GM12878 (cell line): ENCODE measurements at regions not wholly inside any gene's neighbourhood (a gene's known extent, or its start where the extent isn't known, plus 50 kb on each side); places are given as distances from the start of the nearest gene placed in this dataset.

Experiments
- BMI1 ChIP-seq: fragments of 450-650 bp; IDR thresholded peaks from 2 replicates; pipeline ENCODE4 v1.6.1; 2016; ENCODE audit warnings: mild to moderate bottlenecking, moderate library complexity, borderline replicate concordance
- CHD2 ChIP-seq: IDR thresholded peaks from 2 replicates; pipeline ENCODE4 v1.6.1; 2011; ENCODE audit warnings: low read depth, low read length, improper control_type of control experiment, borderline replicate concordance
- CTCF ChIP-seq, 3 experiments: IDR thresholded peaks in 2 of 3; conservative IDR thresholded peaks in 1 of 3; 2 replicates each; pipeline ENCODE4 v1.5.1; 2011; ENCODE audit warnings: low read depth in 3 of 3, low read length in 3 of 3, mild to moderate bottlenecking in 3 of 3, control low read depth in 2 of 3, moderate library complexity in 2 of 3, inconsistent platforms in 1 of 3, mixed read lengths in 1 of 3; ENCODE audit not compliant: control insufficient read depth in 2 of 3, insufficient read depth in 1 of 3; ENCODE audit errors: extremely low read depth in 1 of 3
- DPF2 ChIP-seq: fragments of 450-650 bp; IDR thresholded peaks from 2 replicates; pipeline ENCODE4 v1.6.1; 2017; ENCODE audit warnings: mild to moderate bottlenecking
- E2F8 ChIP-seq: fragments of 450-650 bp; IDR thresholded peaks from 2 replicates; pipeline ENCODE4 v1.6.1; 2018; ENCODE audit warnings: mild to moderate bottlenecking, low read depth, moderate library complexity; ENCODE audit not compliant: partially characterized antibody
- HCFC1 ChIP-seq: fragments of 150-350 bp; IDR thresholded peaks from 2 replicates; pipeline ENCODE4 v1.6.1; 2014; ENCODE audit warnings: low read length
- IRF4 ChIP-seq: IDR thresholded peaks from 2 replicates; pipeline ENCODE4 v1.6.1; 2011; ENCODE audit warnings: low read depth, low read length
- KAT2A ChIP-seq: conservative IDR thresholded peaks from 2 replicates; pipeline ENCODE4 v1.6.1; 2011; ENCODE audit warnings: low read depth, low read length; ENCODE audit not compliant: control insufficient read depth
- LARP7 ChIP-seq: fragments of 450-650 bp; IDR thresholded peaks from 2 replicates; pipeline ENCODE4 v1.6.1; 2017; ENCODE audit warnings: mild to moderate bottlenecking
- NBN ChIP-seq: fragments of 450-650 bp; IDR thresholded peaks from 2 replicates; pipeline ENCODE4 v1.6.1; 2016
- NFYA ChIP-seq: IDR thresholded peaks from 2 replicates; pipeline ENCODE4 v1.6.1; 2011; ENCODE audit warnings: low read depth, mild to moderate bottlenecking, low read length, improper control_type of control experiment, borderline replicate concordance
- POLR2A ChIP-seq: IDR thresholded peaks from 2 replicates; pipeline ENCODE4 v1.6.1; 2011; ENCODE audit warnings: low read depth, mild to moderate bottlenecking, low read length
- POLR2AphosphoS2 ChIP-seq: IDR thresholded peaks from 2 replicates; pipeline ENCODE4 v1.6.1; 2011; ENCODE audit warnings: low read depth, mild to moderate bottlenecking, low read length, improper control_type of control experiment, moderate library complexity
- SIN3A ChIP-seq: IDR thresholded peaks from 2 replicates; pipeline ENCODE4 v1.6.1; 2012; ENCODE audit warnings: low read depth, low read length, improper control_type of control experiment
- SIX5 ChIP-seq: IDR thresholded peaks from 2 replicates; pipeline ENCODE4 v1.6.1; 2011; ENCODE audit warnings: mild to moderate bottlenecking, low read depth, low read length, moderate library complexity; ENCODE audit not compliant: severe bottlenecking
- SREBF1 ChIP-seq: IDR thresholded peaks from 2 replicates; pipeline ENCODE4 v1.6.1; 2012; ENCODE audit warnings: mild to moderate bottlenecking, low read length
- TAF1 ChIP-seq: IDR thresholded peaks from 2 replicates; pipeline ENCODE4 v1.6.1; 2011; ENCODE audit warnings: mild to moderate bottlenecking, low read depth, low read length, borderline replicate concordance
- TCF12 ChIP-seq: IDR thresholded peaks from 2 replicates; pipeline ENCODE4 v1.6.1; 2011; ENCODE audit warnings: low read depth, mild to moderate bottlenecking, low read length
- ZBTB40 ChIP-seq: fragments of 450-650 bp; IDR thresholded peaks from 2 replicates; pipeline ENCODE4 v1.6.1; 2016; ENCODE audit warnings: mild to moderate bottlenecking, moderate library complexity, borderline replicate concordance
- ZNF24 ChIP-seq: fragments of 450-650 bp; IDR thresholded peaks from 2 replicates; pipeline ENCODE4 v1.6.1; 2017; ENCODE audit warnings: antibody characterized with exemption, mild to moderate bottlenecking
- ZNF274 ChIP-seq: IDR thresholded peaks from one replicate; pipeline ENCODE4 v1.8.0; 2011; ENCODE audit not compliant: insufficient read length, insufficient read depth
- TF ChIP-seq, protein P1 (sequence below): fragments of 150-350 bp; IDR thresholded peaks from 2 replicates; pipeline ENCODE4 v1.6.1; 2014; ENCODE audit warnings: mild to moderate bottlenecking, low read depth, low read length

DNA sequence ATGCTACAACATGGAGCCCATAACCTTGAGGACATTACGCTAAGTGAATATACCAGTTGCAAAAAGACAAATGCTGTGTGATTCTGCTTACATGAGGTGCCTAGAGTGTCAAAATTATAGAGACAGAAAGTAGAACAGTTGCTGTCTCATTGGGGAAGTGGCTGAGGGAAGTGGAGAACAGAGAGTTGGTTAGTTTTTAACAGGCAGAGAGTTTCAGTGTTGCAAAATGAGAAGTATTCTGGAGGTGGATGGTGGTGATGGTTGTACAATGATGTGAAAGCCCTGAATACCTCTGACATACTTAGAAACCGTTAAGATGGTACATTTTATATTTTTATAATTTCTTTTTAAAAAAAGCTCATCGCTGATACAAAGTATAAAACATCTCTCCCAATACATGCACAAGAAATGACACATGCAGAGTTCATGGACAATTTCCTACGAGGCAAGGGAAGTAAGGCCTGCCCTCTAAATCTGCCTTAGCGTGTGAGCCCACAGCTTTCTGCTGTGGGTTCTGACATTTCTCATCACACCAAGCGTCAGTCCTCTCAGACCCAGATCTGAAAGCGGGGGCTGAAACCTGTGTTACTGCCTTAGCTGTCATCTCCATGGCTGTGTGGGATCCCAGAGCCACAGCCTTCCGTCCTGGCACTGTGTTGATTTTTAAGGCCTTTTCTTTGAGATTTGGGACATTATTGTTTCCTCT is 126.0 kb downstream of the RNASET2 start (continued):
- TF ChIP-seq CTCF (IDR thresholded peaks at IDR 0.05 in 2 of 3, conservative IDR thresholded peaks at IDR 0.05 in 1 of 3; ENCODE audit: control insufficient read depth in 2 of 3, extremely low read depth in 1 of 3, insufficient read depth in 1 of 3, low read depth in 3 of 3, low read length in 3 of 3) (no peak), ZBTB40 (no peak), E2F8 (no peak), BMI1 (no peak; the same call in 1 of the 2 replicates), ZNF274 (no peak), POLR2A (no peak; the same call in 1 of the 2 replicates), TAF1 (0 out of 2 replicates have a peak, but pooled peaks have one; percentile 9), SREBF1 (no peak), TCF12 (0 out of 2 replicates have a peak, but pooled peaks have one; percentile 31), NFYA (no peak), IRF4 (peak; percentile 40; the same call in 1 of the 2 replicates), LARP7 (no peak), CHD2 (no peak), KAT2A (no peak), SIX5 (no peak), NBN (peak; percentile 56; the same call in 1 of the 2 replicates), DPF2 (0 out of 2 replicates have a peak, but pooled peaks have one; percentile 74), POLR2AphosphoS2 (no peak), ZNF24 (no peak), HCFC1 (no peak), SIN3A (no peak)
- TF ChIP-seq, protein P1, sequence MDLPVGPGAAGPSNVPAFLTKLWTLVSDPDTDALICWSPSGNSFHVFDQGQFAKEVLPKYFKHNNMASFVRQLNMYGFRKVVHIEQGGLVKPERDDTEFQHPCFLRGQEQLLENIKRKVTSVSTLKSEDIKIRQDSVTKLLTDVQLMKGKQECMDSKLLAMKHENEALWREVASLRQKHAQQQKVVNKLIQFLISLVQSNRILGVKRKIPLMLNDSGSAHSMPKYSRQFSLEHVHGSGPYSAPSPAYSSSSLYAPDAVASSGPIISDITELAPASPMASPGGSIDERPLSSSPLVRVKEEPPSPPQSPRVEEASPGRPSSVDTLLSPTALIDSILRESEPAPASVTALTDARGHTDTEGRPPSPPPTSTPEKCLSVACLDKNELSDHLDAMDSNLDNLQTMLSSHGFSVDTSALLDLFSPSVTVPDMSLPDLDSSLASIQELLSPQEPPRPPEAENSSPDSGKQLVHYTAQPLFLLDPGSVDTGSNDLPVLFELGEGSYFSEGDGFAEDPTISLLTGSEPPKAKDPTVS, result no peak
